Activated T-cell treated with anti-CD3 and anti-CD28 coated beads, Interleukin-2, amount 50 U/mL, for 24 hours (primary cell): ENCODE measurements at regions not wholly inside any gene's neighbourhood (a gene's known extent, or its start where the extent isn't known, plus 50 kb on each side); places are given as distances from the start of the nearest gene placed in this dataset.

Source experiments
- DNase-seq: peaks from one replicate; pipeline ENCODE4 v3.0.0-alpha.2; 2020
- H3K27ac Mint-ChIP-seq: 2 replicates; pipeline ENCODE4 v1.8.0; 2020; ENCODE audit warnings: mild to moderate bottlenecking, mixed read lengths
- H3K27me3 Mint-ChIP-seq: 2 replicates; pipeline ENCODE4 v1.8.0; 2020; ENCODE audit warnings: mixed read lengths
- H3K36me3 Mint-ChIP-seq: 2 replicates; pipeline ENCODE4 v1.8.0; 2020; ENCODE audit warnings: low read depth, mixed read lengths
- H3K4me1 Mint-ChIP-seq: 2 replicates; pipeline ENCODE4 v1.8.0; 2020; ENCODE audit warnings: low read depth, mixed read lengths
- H3K4me3 Mint-ChIP-seq: 2 replicates; pipeline ENCODE4 v1.8.0; 2020; ENCODE audit warnings: mild to moderate bottlenecking, moderate library complexity, mixed read lengths
- H3K9me3 Mint-ChIP-seq: 2 replicates; pipeline ENCODE4 v1.8.0; 2020; ENCODE audit warnings: mixed read lengths

- Mint-ChIP-seq H3K27ac (no peak overlapping the region), H3K27me3 (peaks cover 18% of the 10 kb centered on the region), H3K4me3 (no peak overlapping the region), H3K9me3 (peaks cover 7% of the 10 kb centered on the region), H3K4me1 (peaks cover 7% of the 10 kb centered on the region), H3K36me3 (no peaks in the 10 kb centered on the region)
- DNase-seq, result no peak
Observed at GRCh38 chr10:8725343-8725742, 670.9 kb downstream of the GATA3 start.

- no peak overlapping the region for H3K27ac Mint-ChIP-seq
- H3K4me1 Mint-ChIP-seq, result peaks cover 7% of the 10 kb centered on the region
- peaks cover 7% of the 10 kb centered on the region for H3K9me3 Mint-ChIP-seq
- H3K36me3 Mint-ChIP-seq, result no peaks in the 10 kb centered on the region
- H3K27me3 Mint-ChIP-seq, result peaks cover 21% of the 10 kb centered on the region
- H3K4me3 Mint-ChIP-seq, result no peak overlapping the region
- no peak for DNase-seq
Observed at GRCh38 chr10:8726084-8726778, 671.7 kb downstream of the GATA3 start.

- Mint-ChIP-seq H3K27ac (no peak overlapping the region), H3K36me3 (no peaks in the 10 kb centered on the region), H3K4me3 (no peak overlapping the region), H3K9me3 (peaks cover 7% of the 10 kb centered on the region), H3K4me1 (peaks cover 7% of the 10 kb centered on the region), H3K27me3 (peaks cover 25% of the 10 kb centered on the region)
- DNase-seq, result no peak
Observed at GRCh38 chr10:8726779-8727084, 672.2 kb downstream of the GATA3 start.

GRCh38 chr10:8731121-8732095 is 676.9 kb downstream of the GATA3 start:
- Mint-ChIP-seq H3K27ac (no peak overlapping the region), H3K4me3 (no peak overlapping the region), H3K27me3 (peaks cover 39% of the 10 kb centered on the region)

GRCh38 chr10:8738987-8739386 is 684.5 kb downstream of the GATA3 start:
- Mint-ChIP-seq H3K4me1 (peaks cover 4% of the 10 kb centered on the region), H3K4me3 (no peak overlapping the region), H3K27ac (no peak overlapping the region), H3K9me3 (no peaks in the 10 kb centered on the region), H3K27me3 (peaks cover 20% of the 10 kb centered on the region), H3K36me3 (no peaks in the 10 kb centered on the region)
- DNase-seq, result no peak

More at GRCh38 chr10:8731121-8732095, 676.9 kb downstream of the GATA3 start:
- Mint-ChIP-seq H3K9me3 (no peaks in the 10 kb centered on the region), H3K4me1 (no peaks in the 10 kb centered on the region), H3K36me3 (no peaks in the 10 kb centered on the region)
- no peak for DNase-seq

GRCh38 chr10:8752146-8752843 is 697.8 kb downstream of the GATA3 start:
- no peak overlapping the region for H3K27ac Mint-ChIP-seq
- no peak overlapping the region for H3K4me3 Mint-ChIP-seq

GRCh38 chr10:8758029-8758428 is 703.5 kb downstream of the GATA3 start:
- H3K9me3 Mint-ChIP-seq, result peaks cover 16% of the 10 kb centered on the region
- peaks cover 9% of the 10 kb centered on the region for H3K4me1 Mint-ChIP-seq
- H3K27ac Mint-ChIP-seq, result no peak overlapping the region
- H3K4me3 Mint-ChIP-seq, result no peak overlapping the region
- H3K36me3 Mint-ChIP-seq, result no peaks in the 10 kb centered on the region
- no peak for DNase-seq
- peaks cover 25% of the 10 kb centered on the region for H3K27me3 Mint-ChIP-seq

More at GRCh38 chr10:8752146-8752843, 697.8 kb downstream of the GATA3 start:
- peaks cover 16% of the 10 kb centered on the region for H3K9me3 Mint-ChIP-seq
- H3K36me3 Mint-ChIP-seq, result no peaks in the 10 kb centered on the region
- DNase-seq, result no peak
- peaks cover 2% of the 10 kb centered on the region for H3K4me1 Mint-ChIP-seq
- peaks cover 38% of the 10 kb centered on the region for H3K27me3 Mint-ChIP-seq

GRCh38 chr10:8766899-8767298 is 712.4 kb downstream of the GATA3 start:
- DNase-seq, result no peak

GRCh38 chr10:8767591-8767990 is 713.1 kb downstream of the GATA3 start:
- Mint-ChIP-seq H3K4me1 (peaks cover 8% of the 10 kb centered on the region), H3K9me3 (no peaks in the 10 kb centered on the region), H3K27ac (no peak overlapping the region), H3K36me3 (no peaks in the 10 kb centered on the region), H3K4me3 (no peak overlapping the region), H3K27me3 (peaks cover 13% of the 10 kb centered on the region)
- no peak for DNase-seq

More at GRCh38 chr10:8766899-8767298, 712.4 kb downstream of the GATA3 start:
- Mint-ChIP-seq H3K9me3 (no peaks in the 10 kb centered on the region), H3K4me3 (no peak overlapping the region), H3K36me3 (no peaks in the 10 kb centered on the region), H3K4me1 (peaks cover 6% of the 10 kb centered on the region), H3K27ac (no peak overlapping the region), H3K27me3 (peaks cover 13% of the 10 kb centered on the region)

GRCh38 chr10:8768341-8768740 is 713.9 kb downstream of the GATA3 start:
- no peak overlapping the region for H3K4me3 Mint-ChIP-seq

GRCh38 chr10:8768852-8769251 is 714.4 kb downstream of the GATA3 start:
- Mint-ChIP-seq H3K36me3 (no peaks in the 10 kb centered on the region), H3K4me3 (no peak overlapping the region), H3K27ac (no peak overlapping the region), H3K4me1 (peaks cover 17% of the 10 kb centered on the region), H3K27me3 (peaks cover 6% of the 10 kb centered on the region), H3K9me3 (no peaks in the 10 kb centered on the region)
- DNase-seq, result no peak

More at GRCh38 chr10:8768341-8768740, 713.9 kb downstream of the GATA3 start:
- Mint-ChIP-seq H3K36me3 (no peaks in the 10 kb centered on the region), H3K27me3 (peaks cover 8% of the 10 kb centered on the region), H3K27ac (no peak overlapping the region), H3K4me1 (peaks cover 14% of the 10 kb centered on the region), H3K9me3 (no peaks in the 10 kb centered on the region)
- DNase-seq, result no peak

GRCh38 chr10:8776926-8777622 is 722.6 kb downstream of the GATA3 start:
- Mint-ChIP-seq H3K36me3 (no peaks in the 10 kb centered on the region), H3K9me3 (peaks cover 2% of the 10 kb centered on the region), H3K4me1 (peaks cover 47% of the 10 kb centered on the region), H3K4me3 (no peak overlapping the region), H3K27me3 (no peaks in the 10 kb centered on the region), H3K27ac (peak overlapping the region; percentile 70)
- DNase-seq, result no peak

GRCh38 chr10:8778713-8779112 is 724.2 kb downstream of the GATA3 start:
- Mint-ChIP-seq H3K36me3 (no peaks in the 10 kb centered on the region), H3K27ac (no peak overlapping the region), H3K4me1 (peaks cover 36% of the 10 kb centered on the region), H3K27me3 (peaks cover 2% of the 10 kb centered on the region), H3K9me3 (peaks cover 2% of the 10 kb centered on the region), H3K4me3 (no peak overlapping the region)
- no peak for DNase-seq

GRCh38 chr10:8787649-8788048 is 733.2 kb downstream of the GATA3 start:
- Mint-ChIP-seq H3K9me3 (peaks cover 24% of the 10 kb centered on the region), H3K27ac (no peak overlapping the region), H3K27me3 (peaks cover 12% of the 10 kb centered on the region), H3K4me1 (peaks cover 3% of the 10 kb centered on the region), H3K4me3 (no peak overlapping the region), H3K36me3 (peaks cover 7% of the 10 kb centered on the region)
- no peak for DNase-seq
